Lower leg skin (tissue), 4 donors: ENCODE measurements at regions not wholly inside any gene's neighbourhood (a gene's known extent, or its start where the extent isn't known, plus 50 kb on each side); places are given as distances from the start of the nearest gene placed in this dataset.

Source experiments
- DNase-seq, 2 donors: peaks; one replicate each; pipeline ENCODE4 v3.0.0-alpha.2; 2019; ENCODE audit warnings: low spot score in 2 of 2
- H3K4me3 ChIP-seq: fragments of 200-600 bp; sonication (generic); 2 replicates; pipeline ENCODE4 v1.5.1; 2017; ENCODE audit warnings: mild to moderate bottlenecking, low read depth; ENCODE audit not compliant: poor library complexity, severe bottlenecking
- CTCF ChIP-seq, 3 donors: fragments of 450-650 bp; IDR thresholded peaks; one replicate each; pipeline ENCODE4 v1.5.1; 2016; ENCODE audit warnings: antibody characterized with exemption in 3 of 3, mild to moderate bottlenecking in 3 of 3, moderate library complexity in 2 of 3
- POLR2A ChIP-seq, 2 donors: fragments of 450-650 bp; IDR thresholded peaks; one replicate each; pipeline ENCODE4 v1.6.1; 2016 to 2017; ENCODE audit warnings: antibody characterized with exemption in 2 of 2, mild to moderate bottlenecking in 1 of 2, moderate library complexity in 1 of 2
- whole genome bisulfite sequencing, 2 donors: methylation state at CpG; one replicate each; pipeline ENCODE4 v1.1.5; 2018; 5-methylcytosine and 5-hydroxymethylcytosine counted together
- intact Hi-C: fragments of 100-400 bp; cut with DNase I; formaldehyde crosslinking; loops from one replicate; pipeline ENCODE4 v1.15.0; 2023; ENCODE audit warnings: low total_unique reads

GRCh38 chr17:68169840-68170239 lies 78.0 kb upstream of the AMZ2 start:
- WGBS, 2 donors, result 88 to 89% methylated on average over 10 of the region's 10 CpGs
- H3K4me3 ChIP-seq, result no peak overlapping the region
- TF ChIP-seq POLR2A (IDR thresholded peaks at IDR 0.05) (no peak), CTCF (IDR thresholded peaks at IDR 0.05) (no peak)
- intact Hi-C loops, result loop anchor here (10.0 kb wide), 1 partner anchor 295 kb away; no protein-coding TSS in a partner anchor
- no peak for DNase-seq

GRCh38 chr17:68170246-68170645 lies 77.6 kb upstream of the AMZ2 start:
- WGBS, 2 donors, result 85 to 86% methylated on average over 3 of the region's 3 CpGs
- no peak overlapping the region for H3K4me3 ChIP-seq
- DNase-seq, result no peak
- intact Hi-C loops, result loop anchor here (10.0 kb wide), 1 partner anchor 295 kb away; no protein-coding TSS in a partner anchor
- TF ChIP-seq POLR2A (IDR thresholded peaks at IDR 0.05), result no peak
- no peak for TF ChIP-seq CTCF (IDR thresholded peaks at IDR 0.05)

GRCh38 chr17:68172461-68172954 lies 75.3 kb upstream of the AMZ2 start:
- intact Hi-C loops, result loop anchor here (10.0 kb wide), 1 partner anchor 292 kb away; no protein-coding TSS in a partner anchor
- peak; percentile 72 to 94 for DNase-seq
- no peak for TF ChIP-seq POLR2A (IDR thresholded peaks at IDR 0.05)
- TF ChIP-seq CTCF (IDR thresholded peaks at IDR 0.05), result peak in 1 of 3 donors; percentile 79
- WGBS, 2 donors, result 20 to 21% methylated on average over 13 of the region's 13 CpGs
- no peak overlapping the region for H3K4me3 ChIP-seq

- WGBS, 2 donors, result 95 to 100% methylated on average over 2 of the region's 2 CpGs
- intact Hi-C loops, result loop anchor here (10.0 kb wide), 1 partner anchor 289 kb away; no protein-coding TSS in a partner anchor
- no peak for TF ChIP-seq POLR2A (IDR thresholded peaks at IDR 0.05)
- no peak for TF ChIP-seq CTCF (IDR thresholded peaks at IDR 0.05)
- H3K4me3 ChIP-seq, result no peak overlapping the region
- DNase-seq, result peak in 1 of 2 donors; percentile 66
Observed at GRCh38 chr17:68175416-68175815, 72.4 kb upstream of the AMZ2 start.

- no peak overlapping the region for H3K4me3 ChIP-seq
- WGBS, 2 donors, result 85 to 97% methylated on average over 3 of the region's 3 CpGs
- intact Hi-C loops, result loop anchor here (10.0 kb wide), 1 partner anchor 289 kb away; no protein-coding TSS in a partner anchor
- DNase-seq, result peak in 1 of 2 donors; percentile 65
- TF ChIP-seq POLR2A (IDR thresholded peaks at IDR 0.05) (no peak), CTCF (IDR thresholded peaks at IDR 0.05) (no peak)
Observed at GRCh38 chr17:68175905-68176304, 71.9 kb upstream of the AMZ2 start.

GRCh38 chr17:68176718-68177117 lies 71.1 kb upstream of the AMZ2 start:
- intact Hi-C loops, result loop anchor here (10.0 kb wide), 1 partner anchor 288 kb away; no protein-coding TSS in a partner anchor
- no peak for TF ChIP-seq CTCF (IDR thresholded peaks at IDR 0.05)
- TF ChIP-seq POLR2A (IDR thresholded peaks at IDR 0.05), result no peak
- H3K4me3 ChIP-seq, result no peak overlapping the region
- peak in 1 of 2 donors; percentile 78 for DNase-seq
- WGBS, 2 donors, result 62 to 79% methylated on average over 4 of the region's 4 CpGs
